ENCODE measurements at regions not wholly inside any gene's neighbourhood (a gene's known extent, or its start where the extent isn't known, plus 50 kb on each side); places are given as distances from the start of the nearest gene placed in this dataset.

DNA sequence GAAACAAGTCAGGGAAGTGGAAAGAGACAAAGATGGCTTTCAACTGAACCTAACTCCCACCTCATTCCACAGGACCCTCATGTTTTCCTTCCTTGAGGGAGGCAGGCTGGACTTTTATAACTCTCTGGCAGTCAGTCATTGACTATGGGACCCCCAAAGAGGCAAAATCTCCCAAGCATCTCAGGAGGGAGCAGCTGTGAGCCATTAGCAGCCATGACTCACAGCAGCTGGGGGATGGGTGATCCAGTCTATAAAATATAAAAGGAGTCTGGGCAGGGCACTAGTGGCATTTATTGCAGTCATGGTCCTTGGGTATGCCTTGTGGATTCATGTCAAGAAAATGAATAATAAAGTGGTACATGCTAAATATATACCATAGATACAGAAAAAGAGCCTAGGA is 387.0 kb upstream of the CHD6 start:
- TF ChIP-seq, protein P1, sequence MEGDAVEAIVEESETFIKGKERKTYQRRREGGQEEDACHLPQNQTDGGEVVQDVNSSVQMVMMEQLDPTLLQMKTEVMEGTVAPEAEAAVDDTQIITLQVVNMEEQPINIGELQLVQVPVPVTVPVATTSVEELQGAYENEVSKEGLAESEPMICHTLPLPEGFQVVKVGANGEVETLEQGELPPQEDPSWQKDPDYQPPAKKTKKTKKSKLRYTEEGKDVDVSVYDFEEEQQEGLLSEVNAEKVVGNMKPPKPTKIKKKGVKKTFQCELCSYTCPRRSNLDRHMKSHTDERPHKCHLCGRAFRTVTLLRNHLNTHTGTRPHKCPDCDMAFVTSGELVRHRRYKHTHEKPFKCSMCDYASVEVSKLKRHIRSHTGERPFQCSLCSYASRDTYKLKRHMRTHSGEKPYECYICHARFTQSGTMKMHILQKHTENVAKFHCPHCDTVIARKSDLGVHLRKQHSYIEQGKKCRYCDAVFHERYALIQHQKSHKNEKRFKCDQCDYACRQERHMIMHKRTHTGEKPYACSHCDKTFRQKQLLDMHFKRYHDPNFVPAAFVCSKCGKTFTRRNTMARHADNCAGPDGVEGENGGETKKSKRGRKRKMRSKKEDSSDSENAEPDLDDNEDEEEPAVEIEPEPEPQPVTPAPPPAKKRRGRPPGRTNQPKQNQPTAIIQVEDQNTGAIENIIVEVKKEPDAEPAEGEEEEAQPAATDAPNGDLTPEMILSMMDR (conservative IDR thresholded peaks at IDR 0.05): no peak
- TF ChIP-seq ZFX (IDR thresholded peaks at IDR 0.05): no peak

Measured in C4-2B (cell line).